ENCODE measurements at regions not wholly inside any gene's neighbourhood (a gene's known extent, or its start where the extent isn't known, plus 50 kb on each side); places are given as distances from the start of the nearest gene placed in this dataset.
A peak's percentile ranks its signal among the peaks of the same experiment; 100 is the strongest.

GRCh38 chr6:53986165-53986720 is 125.0 kb upstream of the MLIP start:
- TF ChIP-seq CBX8 (IDR thresholded peaks at IDR 0.05; ENCODE audit: borderline replicate concordance, low read depth, low read length) (no peak), CTCF (IDR thresholded peaks at IDR 0.05; ENCODE audit: control extremely low read depth in 1 of 3, insufficient read depth in 1 of 3, low read depth in 1 of 3, low read length in 3 of 3) (peak in 2 of 3 experiments; percentile 72 to 74; a peak in 3 of 4 replicates), POLR2A (IDR thresholded peaks at IDR 0.05; ENCODE audit: control extremely low read depth in 1 of 2, low read depth in 2 of 2, low read length in 2 of 2) (no peak), SRF (IDR thresholded peaks at IDR 0.05; ENCODE audit: low read depth, low read length) (no peak), MAFK (IDR thresholded peaks at IDR 0.05; ENCODE audit: low read depth, low read length) (no peak), RFX5 (IDR thresholded peaks at IDR 0.05; ENCODE audit: borderline replicate concordance, low read depth, low read length) (no peak), CREB1 (IDR thresholded peaks at IDR 0.05) (no peak), E2F6 (IDR thresholded peaks at IDR 0.05) (no peak), MAX (IDR thresholded peaks at IDR 0.05) (no peak), ZNF274 (IDR thresholded peaks at IDR 0.05; ENCODE audit: borderline replicate concordance, extremely low read depth, low read length) (no peak), YY1 (IDR thresholded peaks at IDR 0.05; ENCODE audit: low read depth, low read length) (no peak), SIN3A (conservative IDR thresholded peaks at IDR 0.05 in 1 of 2, IDR thresholded peaks at IDR 0.05 in 1 of 2; ENCODE audit: low read depth in 1 of 2, low read length in 2 of 2) (no peak), FOSL1 (IDR thresholded peaks at IDR 0.05; ENCODE audit: insufficient read depth, low read depth, low read length) (no peak), POU5F1 (IDR thresholded peaks at IDR 0.05; ENCODE audit: low read depth, low read length) (no peak)

Measured in H1 (cell line).